Fibroblast of pulmonary artery (primary cell): ENCODE measurements at regions not wholly inside any gene's neighbourhood (a gene's known extent, or its start where the extent isn't known, plus 50 kb on each side); places are given as distances from the start of the nearest gene placed in this dataset.

ENCODE experiments used
- DNase-seq: peaks from one replicate; pipeline ENCODE4 v3.0.0-alpha.2; 2010; ENCODE audit warnings: low read depth
- H3K4me3 ChIP-seq: replicated peaks from 2 replicates; pipeline ENCODE4 v1.5.1; 2011; ENCODE audit warnings: low read depth, mild to moderate bottlenecking, control low read depth, low read length, moderate library complexity
- CTCF ChIP-seq: IDR thresholded peaks from 2 replicates; pipeline ENCODE4 v1.5.1; 2011; ENCODE audit warnings: mild to moderate bottlenecking, control low read depth, low read length, inconsistent platforms; ENCODE audit errors: missing control alignments

GRCh38 chr19:32029235-32029634, 316.2 kb upstream of the ZNF507 start:
- TF ChIP-seq CTCF = no peak
- no peak for DNase-seq
- no peak overlapping the region for H3K4me3 ChIP-seq

- no peak for TF ChIP-seq CTCF
These were observed 312.8 kb upstream of the ZNF507 start for GRCh38 chr19:32032561-32032960.

GRCh38 chr19:32035626-32036025, 309.8 kb upstream of the ZNF507 start:
- no peak for TF ChIP-seq CTCF
- no peak overlapping the region for H3K4me3 ChIP-seq
- no peak for DNase-seq

More at GRCh38 chr19:32032561-32032960, 312.8 kb upstream of the ZNF507 start:
- H3K4me3 ChIP-seq = no peak overlapping the region
- DNase-seq = no peak

GRCh38 chr19:32038021-32038920, 307.1 kb upstream of the ZNF507 start:
- TF ChIP-seq CTCF = no peak
- no peak overlapping the region for H3K4me3 ChIP-seq
- DNase-seq = no peak

GRCh38 chr19:32038961-32039360, 306.4 kb upstream of the ZNF507 start:
- H3K4me3 ChIP-seq = no peak overlapping the region
- DNase-seq = no peak
- TF ChIP-seq CTCF = no peak

- no peak for DNase-seq
- no peak for TF ChIP-seq CTCF
- H3K4me3 ChIP-seq = no peak overlapping the region
These were observed 306.0 kb upstream of the ZNF507 start for GRCh38 chr19:32039440-32039839.

GRCh38 chr19:32040236-32040635, 305.2 kb upstream of the ZNF507 start:
- no peak overlapping the region for H3K4me3 ChIP-seq
- no peak for TF ChIP-seq CTCF
- no peak for DNase-seq
